ENCODE measurements at regions not wholly inside any gene's neighbourhood (a gene's known extent, or its start where the extent isn't known, plus 50 kb on each side); places are given as distances from the start of the nearest gene placed in this dataset.
"Not testable (repeated sequence)": the region's sequence is repeated elsewhere in the genome, so short reads cannot be mapped to it uniquely, and the experiment has no call there.

DNA sequence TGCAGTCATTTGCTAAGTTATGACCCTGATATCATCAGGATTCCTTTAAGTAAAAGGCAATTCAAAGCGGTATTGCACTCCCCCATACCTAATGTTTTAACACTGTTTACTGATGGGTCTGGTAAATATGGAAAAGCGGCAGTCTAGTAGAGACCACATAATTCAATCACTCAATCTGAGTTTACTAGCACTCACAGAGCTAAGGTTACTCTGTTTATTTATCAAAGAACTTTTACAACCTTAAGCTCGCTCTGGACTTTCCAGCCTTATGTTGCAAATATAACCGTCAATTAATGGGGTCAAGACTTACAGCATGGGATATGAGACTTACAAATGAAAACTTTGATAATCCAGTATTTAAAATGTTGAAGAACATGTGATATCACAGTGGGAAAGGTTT lies 124.5 kb upstream of the ZCCHC13 start:
- DNase-seq = no peak

DNA sequence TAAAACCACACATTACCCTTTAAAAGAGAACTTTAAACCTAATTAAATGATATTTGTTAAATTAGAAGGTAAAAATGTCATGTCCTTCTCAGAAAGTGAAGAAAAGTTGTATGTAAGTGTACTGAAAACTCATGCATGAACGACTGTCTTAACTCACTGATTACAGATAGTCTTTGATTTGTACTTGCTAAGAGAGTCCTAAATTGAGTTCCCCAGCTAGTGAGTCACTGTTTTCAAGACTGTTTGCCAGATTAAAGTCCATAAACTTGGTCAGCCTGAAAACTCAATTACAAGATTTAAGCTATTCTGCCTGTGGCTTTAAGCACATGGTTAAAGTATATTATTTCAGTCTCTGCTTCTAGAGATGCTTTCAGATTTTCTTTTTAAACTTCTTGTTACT lies 124.9 kb upstream of the ZCCHC13 start:
- no peak for DNase-seq

DNA sequence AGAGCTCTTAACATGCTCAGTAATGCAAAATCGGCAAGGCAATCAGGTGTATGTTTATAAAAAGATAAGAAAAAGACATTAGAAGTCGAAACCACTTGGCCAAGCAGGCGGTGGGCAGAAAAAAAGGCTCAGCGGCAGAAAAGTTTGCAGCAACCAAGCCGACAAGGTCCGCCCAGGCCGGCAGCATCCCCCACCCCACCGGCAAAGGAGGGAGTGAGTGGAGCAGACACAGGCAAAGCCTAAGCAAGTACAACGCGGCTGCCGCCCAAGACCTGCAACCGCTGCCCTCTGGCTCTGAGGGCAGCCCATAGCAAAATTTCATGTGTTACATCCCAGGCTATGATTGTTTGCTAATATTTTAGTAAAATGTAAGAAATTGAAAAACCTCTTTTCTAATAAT lies 125.4 kb upstream of the ZCCHC13 start:
- no peak for DNase-seq

DNA sequence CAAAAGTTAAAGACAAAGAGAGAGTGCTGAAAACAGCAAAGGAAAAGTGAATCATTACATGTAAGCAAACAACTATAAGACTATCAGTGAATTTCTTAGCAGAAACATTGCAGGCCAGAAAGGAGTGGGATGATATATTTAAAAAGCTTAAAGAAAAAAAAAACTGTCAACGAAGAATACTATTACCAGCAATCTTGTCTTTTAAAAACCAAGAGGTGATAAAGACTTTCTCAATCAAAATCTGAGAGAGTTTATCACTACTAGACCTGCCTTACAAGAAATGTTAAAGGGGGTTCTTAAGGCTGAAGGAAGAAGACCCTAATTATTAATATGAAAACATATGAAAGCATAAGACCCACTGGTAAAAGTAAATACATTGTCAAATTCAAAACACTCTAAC lies 132.5 kb upstream of the ZCCHC13 start:
- no peak for DNase-seq

DNA sequence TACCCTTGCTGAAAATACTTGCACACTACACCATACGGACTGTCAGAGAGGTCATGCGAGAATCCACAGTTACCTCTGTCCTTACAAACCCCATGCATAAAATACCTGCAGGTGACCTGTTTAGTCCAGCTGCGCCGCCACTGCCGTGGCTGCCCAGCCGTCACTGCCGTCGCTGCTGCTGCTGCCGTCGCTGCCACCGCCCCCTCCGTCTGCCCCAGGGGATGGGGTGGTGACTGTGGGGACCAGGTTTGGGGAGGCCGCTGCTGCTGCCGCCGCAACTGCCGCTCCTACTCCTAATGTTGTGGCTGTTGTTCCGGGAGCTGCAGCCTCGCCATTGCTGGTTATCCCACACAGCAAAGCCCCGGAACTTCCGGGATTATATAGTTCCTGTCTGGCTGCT lies 141.8 kb upstream of the ZCCHC13 start:
- no peak for DNase-seq

DNA sequence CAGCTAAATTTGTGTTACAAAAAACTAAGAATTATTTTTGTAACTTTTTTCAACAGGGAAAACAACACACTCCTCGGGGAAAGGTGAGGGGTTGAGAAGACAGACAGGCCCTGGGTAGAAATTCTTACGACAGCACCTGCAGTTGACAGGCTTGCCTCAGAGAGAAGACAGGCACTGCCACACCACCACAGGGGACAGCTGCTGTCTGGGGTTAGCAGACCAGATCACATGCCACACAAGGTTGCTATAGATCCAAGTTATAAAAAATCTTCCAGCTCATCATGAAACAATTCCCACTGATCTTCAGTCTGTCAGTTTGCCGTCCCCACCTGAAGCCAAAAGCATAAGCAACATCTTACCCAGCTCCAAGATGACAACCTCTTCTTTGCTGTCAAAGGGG lies 143.2 kb upstream of the ZCCHC13 start:
- no peak for DNase-seq

DNA sequence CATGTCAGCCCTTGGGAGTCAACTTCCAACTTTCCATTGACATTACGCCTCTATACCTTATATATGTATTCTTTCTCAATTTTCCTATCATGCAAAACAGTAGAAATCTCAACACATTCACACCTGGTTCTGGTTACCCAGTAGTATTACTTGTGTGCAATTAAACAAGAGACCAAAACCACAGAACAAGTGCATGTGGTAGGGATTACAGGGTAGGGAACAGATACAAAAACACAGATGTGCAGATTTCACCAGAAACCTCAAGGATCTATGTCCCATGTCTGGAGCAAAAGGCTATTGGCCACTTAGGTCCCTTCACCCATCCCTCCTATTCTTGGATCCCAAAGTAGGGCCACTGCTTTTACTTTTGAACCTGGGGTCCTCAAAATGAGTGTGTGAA lies 143.6 kb upstream of the ZCCHC13 start:
- DNase-seq = no peak

DNA sequence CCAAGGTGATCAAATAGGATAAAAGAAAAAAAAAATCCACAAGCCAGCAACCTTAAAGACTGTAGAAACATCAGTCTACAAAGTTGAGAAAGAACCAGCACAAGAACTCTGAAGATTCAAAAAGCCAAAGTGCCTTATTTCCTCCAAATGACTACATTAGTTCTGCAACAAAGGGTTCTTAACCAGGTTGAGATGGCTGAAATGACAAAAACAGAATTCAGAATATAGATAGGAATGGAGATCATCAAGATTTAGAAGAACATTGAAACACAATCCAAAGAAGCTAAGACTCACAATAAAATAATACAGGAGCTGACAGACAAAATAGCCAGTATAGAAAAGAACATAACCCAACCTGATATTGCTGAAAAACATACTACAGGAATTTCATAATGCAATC lies 156.5 kb upstream of the ZCCHC13 start:
- DNase-seq = no peak

DNA sequence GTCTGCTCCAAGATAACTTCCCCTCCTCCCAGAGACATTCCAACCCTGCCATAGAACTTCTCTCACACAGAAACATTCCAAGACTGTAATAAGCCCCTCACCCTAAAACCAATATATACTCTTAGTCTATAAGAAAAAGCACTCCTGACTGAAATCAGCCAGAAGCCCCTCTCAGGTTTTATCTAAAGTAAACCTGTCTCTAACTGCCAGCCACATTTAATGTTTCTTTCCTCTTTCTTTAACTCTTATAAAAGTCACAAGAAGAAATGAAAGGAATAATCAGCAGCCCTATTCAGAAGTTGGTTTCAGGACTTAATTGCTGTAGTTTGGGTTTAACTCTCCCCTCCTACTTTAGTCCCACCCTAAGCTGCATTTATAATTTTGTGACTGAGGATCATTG lies 165.0 kb upstream of the ZCCHC13 start:
- no peak for DNase-seq

DNA sequence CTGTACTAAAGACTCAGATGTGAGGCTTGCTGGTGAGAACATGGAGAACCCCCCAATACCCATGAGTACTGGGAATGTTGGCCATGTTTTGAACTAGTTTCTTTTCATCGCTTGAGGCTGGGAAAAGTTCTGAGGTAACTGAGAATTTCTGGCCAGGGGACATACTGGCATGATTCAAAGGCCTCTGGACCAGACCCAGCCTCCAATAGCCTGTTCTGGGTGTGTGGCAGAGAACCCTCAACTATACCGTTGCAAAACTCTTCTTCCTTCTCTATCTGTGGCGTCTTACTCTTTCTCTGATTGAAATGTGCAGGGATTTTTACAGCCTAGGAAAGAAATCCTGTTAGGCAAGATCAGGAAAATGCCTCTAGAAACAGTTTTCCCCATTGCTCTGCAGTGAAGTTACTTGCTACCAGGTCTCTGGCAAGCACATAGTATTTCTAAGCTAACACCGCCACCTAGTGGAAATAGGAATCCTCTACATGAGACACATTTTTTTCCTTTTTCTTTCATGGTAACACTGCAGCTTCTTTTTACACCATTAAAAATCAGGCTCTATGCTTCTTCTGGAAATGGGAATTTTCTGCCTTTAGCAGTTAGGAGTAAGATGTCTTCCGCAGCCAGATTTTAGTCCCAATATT lies 170.7 kb upstream of the ZCCHC13 start:
- peak; percentile 56 for DNase-seq

DNA sequence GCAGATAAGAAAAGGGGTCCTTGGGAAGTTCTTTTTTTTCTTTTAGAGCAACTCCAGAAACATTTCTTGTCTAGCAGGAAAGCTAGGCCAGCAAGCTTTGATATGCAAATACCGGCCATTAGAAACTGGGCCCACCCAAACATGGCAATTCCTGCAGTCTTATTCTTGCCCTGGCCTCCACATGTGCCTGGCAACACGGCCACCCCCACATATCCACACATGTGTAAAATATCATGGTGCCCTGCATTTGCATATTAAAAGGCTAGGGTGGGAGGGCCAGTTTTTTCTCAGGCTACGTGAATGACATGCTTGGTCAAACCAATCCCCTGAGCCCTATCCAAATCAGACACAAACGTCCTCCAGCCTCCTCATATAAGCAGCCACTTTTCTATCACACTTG lies 171.7 kb upstream of the ZCCHC13 start:
- no peak for DNase-seq

DNA sequence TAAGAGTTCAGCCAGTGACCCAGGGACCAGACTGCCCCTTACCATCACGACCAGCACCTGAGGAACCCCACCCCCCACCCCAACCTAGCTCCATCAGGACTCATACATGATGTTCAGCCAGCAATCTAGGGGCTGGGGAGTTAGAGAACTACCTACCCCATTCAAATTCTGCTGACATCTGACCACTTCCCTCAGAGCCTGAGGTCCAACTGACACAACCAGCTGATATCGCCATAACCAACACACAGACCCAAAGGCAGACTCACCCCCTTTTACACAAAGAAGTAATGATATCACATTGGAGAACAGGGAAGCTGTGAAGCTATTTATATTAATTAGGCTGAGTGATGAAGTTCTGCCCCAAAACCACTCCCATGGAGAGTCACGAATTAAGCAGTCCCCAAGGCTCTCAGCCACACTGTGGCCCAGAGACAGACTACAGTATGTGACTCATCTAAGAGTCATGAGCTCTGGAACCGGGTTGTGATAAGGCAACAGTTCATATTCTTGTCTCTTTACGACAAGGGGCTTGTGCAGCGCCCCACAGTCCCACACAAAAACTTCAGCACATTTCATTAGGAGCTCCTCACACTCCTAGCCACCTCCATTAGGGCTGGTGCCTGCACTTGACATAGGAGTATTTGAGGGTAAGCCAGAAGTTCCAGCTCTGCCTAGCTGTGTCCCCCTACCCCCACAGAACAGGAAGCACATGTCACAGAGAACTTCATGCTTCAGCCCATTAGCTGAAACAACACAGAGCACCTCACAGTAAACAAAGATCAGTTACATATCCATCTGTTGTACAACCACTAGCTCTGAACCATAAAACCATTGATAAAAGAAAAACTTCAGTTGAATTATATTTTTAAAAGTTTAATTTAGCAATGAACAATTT lies 184.7 kb upstream of the ZCCHC13 start:
- DNase-seq = no peak

DNA sequence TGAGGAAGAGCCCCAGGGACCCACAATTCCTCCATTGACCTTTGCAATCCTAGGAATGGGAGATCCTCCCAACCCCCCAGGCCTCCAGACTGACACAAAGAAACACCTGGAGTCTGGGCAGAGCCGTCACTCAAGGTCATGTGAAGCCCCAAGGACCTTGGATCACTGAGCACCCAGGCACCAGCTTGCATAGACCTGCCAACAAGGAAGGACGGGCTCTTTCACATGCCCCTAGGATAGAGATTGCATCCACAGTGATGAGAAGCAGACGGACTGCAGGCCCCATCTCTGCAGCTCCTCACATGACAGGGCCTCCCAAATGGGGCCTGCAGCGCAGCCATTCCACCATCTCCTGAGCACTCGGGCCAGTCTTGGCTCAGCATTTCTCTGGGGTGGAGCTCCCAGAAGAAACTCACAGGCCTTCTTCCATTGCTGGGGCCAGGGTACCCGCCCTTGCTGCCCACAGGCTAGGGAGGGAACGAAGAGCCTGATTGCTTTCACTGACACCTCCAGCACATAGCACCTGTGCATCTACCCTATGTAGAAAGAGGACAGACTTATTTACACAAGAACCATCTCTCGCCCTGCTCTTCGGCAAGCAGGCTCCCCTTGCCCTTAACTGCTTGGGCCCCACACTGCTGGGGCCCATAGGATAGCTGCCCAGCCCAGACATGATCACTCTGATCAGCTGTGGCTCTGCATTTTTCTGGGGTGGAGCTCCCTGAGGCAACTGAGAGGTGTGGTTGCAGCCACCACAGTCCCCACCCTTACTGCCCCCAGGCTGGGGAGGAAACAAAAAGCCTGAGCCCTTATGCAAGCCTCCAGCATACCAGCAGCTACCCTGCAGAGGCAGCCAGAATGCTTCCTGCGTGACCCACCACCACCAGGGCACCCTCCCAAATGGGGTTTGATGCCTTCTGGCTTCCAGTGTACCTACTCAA lies 185.7 kb upstream of the ZCCHC13 start:
- DNase-seq = no peak

DNA sequence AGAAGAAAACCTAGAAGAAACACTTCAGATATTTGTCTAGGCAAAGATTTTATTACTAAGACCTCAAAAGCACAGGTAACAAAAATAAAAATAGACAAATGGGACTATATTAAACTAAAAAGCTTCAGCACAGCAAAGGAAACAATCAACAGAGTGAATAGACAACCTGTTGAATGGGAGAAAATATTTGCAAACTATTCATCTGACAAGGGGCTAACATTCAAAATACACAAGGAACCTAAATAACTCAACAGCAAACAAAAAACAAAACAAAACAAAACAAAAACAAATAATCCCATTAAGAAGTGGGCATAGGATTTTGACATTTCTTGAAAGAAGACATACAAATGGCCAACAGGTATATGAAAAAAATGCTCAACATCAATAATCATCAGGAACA lies 192.7 kb upstream of the ZCCHC13 start:
- no peak for DNase-seq

DNA sequence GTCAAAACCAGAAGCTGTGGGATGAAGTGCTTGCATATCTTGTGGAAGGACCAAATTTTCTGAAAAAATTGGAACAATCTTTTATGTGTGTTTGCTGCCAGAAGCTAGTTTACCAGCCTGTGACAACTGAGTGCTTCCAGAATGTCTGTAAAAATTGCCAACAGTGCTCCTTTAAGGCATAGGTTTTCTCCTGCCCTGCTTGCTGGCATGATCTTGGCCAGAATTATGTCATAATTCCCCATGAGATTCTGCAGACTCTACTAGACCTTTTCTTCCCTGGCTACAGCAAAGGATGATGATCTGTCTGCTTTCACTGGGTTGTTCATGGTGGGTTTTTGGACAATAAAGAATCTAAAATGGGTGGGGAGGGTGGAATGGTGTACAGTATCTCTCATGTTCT lies 196.3 kb upstream of the ZCCHC13 start:
- DNase-seq = no peak

DNA sequence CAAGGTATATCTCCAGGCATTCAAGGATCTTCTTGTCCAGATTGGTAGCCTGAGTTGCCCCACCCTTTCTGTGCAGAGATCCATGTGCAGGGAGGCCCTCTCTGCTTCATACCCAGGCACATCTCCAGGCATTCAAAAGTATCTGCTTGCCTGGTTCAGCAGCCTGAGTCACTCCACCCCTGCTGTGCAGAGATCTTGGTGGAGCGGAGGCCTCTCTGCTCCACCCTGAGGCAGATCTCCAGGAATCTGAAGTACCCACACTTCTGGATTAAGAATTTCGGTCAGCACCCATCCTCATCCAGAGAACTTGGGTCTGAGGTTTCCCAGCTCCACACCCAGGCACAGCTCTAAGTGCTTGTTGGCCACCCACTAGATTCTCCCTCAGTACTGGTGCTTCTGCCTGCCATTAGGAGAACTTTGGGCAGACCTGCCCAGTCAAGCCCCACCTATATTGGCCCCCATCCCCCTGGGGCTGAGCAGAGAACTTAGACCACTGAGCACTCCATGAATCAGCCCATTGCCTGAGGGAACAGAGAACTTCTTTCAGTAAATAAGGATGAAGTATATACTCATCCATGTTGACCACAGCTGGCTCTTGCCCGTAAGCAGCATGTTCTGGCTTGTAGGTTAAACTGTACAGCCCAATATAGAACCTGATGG lies 199.5 kb upstream of the ZCCHC13 start:
- no peak for DNase-seq

DNA sequence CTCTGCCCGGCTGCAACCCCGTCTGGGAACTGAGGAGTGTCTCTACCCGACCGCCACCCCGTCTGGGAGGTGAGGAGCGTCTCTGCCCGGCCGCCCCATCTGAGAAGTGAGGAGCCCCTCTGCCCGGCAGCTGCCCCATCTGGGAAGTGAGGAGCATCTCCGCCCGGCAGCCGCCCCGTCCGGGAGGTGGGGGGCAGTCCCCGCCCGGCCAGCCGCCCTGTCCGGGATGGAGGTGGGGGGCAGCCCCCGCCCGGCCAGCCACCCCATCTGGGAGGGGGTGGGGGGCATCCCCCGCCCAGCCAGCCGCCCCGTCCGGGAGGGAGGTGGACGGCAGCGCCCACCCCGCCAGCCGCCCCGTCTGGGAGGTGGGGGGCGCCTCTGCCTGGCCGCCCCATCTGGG lies 205.6 kb upstream of the ZCCHC13 start:
- DNase-seq = not testable (repeated sequence)

DNA sequence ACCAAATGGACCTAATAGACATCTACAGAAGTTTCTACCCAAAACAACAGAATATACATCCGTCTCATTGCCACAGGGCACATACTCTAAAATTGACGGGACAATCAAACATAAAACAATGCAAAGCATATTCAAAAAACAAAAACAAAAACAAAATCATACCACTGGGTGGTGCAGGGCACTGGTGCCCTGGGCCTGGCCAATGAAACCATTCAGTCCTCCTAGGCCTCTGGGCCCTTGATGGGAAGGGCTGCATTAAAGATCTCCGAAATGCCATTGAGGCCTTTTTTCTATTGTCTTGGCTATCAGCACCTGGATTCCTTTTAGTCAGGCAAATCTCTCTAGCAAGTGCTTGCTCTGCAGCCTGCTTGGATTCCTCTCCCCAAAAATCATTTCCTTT lies 213.9 kb upstream of the ZCCHC13 start:
- DNase-seq = no peak

DNA sequence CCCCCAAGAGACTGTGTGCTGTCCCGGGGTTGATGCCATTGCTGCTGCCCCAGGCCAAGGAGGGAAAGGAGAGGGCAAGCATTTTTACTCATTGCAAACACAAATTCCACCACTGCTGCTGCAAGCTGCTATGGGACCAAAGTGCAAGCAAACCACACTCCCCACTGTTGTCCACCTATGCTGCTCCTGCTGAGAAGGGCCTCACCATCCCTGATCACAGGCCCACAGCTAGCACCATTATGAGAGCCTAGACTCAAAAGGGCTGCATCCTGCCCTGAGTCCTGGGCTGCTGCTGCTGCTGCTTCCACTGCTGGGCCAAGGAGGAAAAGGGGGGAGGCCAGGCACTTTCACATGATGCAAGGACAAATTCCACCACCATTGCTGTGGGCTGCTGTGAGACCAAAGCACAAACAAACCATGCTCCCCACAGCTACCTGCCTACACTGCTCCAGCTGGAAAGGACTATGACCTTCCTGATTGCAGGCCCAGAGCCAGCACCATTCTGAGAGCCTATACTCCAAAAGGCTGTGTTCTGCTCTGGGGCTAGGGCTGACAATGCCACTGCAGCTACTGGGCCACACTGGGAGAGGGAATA lies 218.2 kb upstream of the ZCCHC13 start:
- DNase-seq = no peak

DNA sequence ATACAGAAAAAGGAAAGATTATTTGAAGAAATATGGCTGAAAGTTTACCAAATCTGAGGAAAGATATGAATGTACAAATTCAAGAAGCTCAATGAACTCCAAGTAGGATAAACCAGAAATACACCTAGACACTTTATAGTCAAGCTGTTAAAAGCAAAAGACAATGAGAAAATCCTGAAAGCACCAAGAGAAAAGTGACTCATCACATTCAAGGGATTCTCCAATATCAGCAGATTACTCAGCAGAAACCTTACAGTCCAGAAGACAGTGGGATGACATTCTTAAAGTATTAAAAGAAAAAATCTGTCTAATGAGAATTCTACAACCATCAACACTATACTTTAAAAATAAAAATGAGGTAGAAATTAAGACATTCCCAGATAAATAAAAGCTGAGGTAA lies 223.8 kb upstream of the ZCCHC13 start:
- DNase-seq = no peak

DNA sequence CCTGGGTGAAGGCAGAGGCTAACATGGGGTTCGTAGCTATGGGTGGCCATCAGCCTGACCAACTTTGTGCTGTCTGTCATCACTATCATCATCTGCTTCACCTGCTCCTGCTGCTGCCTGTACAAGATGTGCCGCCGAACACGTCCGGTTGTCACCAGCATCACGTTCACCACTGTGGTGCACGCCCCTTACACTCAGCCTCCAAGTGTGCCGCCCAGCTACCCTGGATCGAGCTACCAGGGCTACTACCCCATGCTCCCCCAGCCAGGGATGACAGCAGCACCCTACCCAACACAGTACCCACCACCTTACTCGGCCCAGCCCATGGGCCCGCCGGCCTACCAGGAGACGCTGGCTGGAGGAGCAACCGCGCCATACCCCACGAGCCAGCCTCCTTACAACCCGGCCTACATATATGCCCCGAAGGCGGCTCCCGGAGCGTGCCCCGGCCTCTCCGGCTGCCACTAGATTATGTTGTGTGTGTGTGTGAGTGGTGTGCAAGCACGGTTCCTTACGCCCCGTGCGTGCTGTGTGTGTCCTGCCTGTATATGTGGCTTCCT lies 213.4 kb upstream of the XIST start:
- DNase-seq = no peak

Data from NCI-H1436 (cell line).